Peyer's patch (tissue), 4 donors: ENCODE measurements at regions not wholly inside any gene's neighbourhood (a gene's known extent, or its start where the extent isn't known, plus 50 kb on each side); places are given as distances from the start of the nearest gene placed in this dataset.

Source experiments
- DNase-seq, 3 donors: peaks; one replicate each; pipeline ENCODE4 v3.0.0-alpha.2; 2017 to 2019
- H3K27ac ChIP-seq, 4 donors: fragments of 200-600 bp; sonication (generic); one replicate each; pipeline ENCODE4 v1.5.1; 2016 to 2019
- H3K27me3 ChIP-seq, 2 donors: fragments of 200-600 bp; sonication (generic); one replicate each; pipeline ENCODE4 v1.5.1; 2019
- H3K36me3 ChIP-seq, 3 donors: fragments of 200-600 bp; sonication (generic); one replicate each; pipeline ENCODE4 v1.5.1; 2016 to 2019
- H3K4me1 ChIP-seq, 4 donors: fragments of 200-600 bp; sonication (generic); one replicate each; pipeline ENCODE4 v1.5.1; 2016 to 2019
- H3K4me3 ChIP-seq, 4 donors: fragments of 200-600 bp; sonication (generic); 1 replicate in 3 of 4; 2 replicates in 1 of 4; pipeline ENCODE4 v1.5.1; 2016 to 2019; ENCODE audit warnings: mild to moderate bottlenecking in 1 of 4
- H3K9me3 ChIP-seq, 4 donors: fragments of 200-600 bp; sonication (generic); one replicate each; pipeline ENCODE4 v1.5.1; 2016 to 2019; ENCODE audit warnings: mild to moderate bottlenecking in 1 of 4
- POLR2A ChIP-seq, 2 donors: fragments of 450-650 bp; IDR thresholded peaks; one replicate each; pipeline ENCODE4 v1.5.1; 2017; ENCODE audit warnings: antibody characterized with exemption in 2 of 2, mild to moderate bottlenecking in 2 of 2, moderate library complexity in 2 of 2
- TF ChIP-seq, protein P1 (sequence below), 6 experiments: fragments of 450-650 bp in 4 of 6; fragments of 200-600 bp in 2 of 6; sonication (generic) in 1 of 6; IDR thresholded peaks; one replicate each; pipeline ENCODE4 v1.5.1; 2017 to 2019; ENCODE audit warnings: antibody characterized with exemption in 6 of 6, mild to moderate bottlenecking in 3 of 6, moderate library complexity in 1 of 6

DNA sequence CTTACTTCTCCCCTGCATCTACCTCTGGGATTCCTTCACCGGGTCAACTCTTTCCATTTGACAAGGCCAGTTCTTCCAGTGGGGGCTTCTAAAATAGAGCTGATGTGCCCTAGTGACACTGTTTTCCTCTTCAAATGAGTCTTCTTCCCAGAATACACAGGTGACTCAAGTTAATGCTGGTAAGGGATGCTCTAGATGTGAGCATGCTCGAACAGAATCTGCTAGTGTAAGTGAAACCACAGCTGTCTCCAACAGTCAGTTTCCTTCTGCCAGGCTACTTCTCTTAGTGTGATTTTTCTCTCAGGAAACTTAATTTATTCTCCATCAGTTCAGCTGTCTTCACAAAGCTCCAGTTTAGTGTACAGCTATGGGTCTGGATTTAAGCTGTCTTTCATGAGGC lies 194.9 kb upstream of the C1orf87 start:
- no peaks in the 10 kb centered on the region for H3K27me3 ChIP-seq
- TF ChIP-seq POLR2A (IDR thresholded peaks at IDR 0.05), result no peak
- TF ChIP-seq, protein P1, sequence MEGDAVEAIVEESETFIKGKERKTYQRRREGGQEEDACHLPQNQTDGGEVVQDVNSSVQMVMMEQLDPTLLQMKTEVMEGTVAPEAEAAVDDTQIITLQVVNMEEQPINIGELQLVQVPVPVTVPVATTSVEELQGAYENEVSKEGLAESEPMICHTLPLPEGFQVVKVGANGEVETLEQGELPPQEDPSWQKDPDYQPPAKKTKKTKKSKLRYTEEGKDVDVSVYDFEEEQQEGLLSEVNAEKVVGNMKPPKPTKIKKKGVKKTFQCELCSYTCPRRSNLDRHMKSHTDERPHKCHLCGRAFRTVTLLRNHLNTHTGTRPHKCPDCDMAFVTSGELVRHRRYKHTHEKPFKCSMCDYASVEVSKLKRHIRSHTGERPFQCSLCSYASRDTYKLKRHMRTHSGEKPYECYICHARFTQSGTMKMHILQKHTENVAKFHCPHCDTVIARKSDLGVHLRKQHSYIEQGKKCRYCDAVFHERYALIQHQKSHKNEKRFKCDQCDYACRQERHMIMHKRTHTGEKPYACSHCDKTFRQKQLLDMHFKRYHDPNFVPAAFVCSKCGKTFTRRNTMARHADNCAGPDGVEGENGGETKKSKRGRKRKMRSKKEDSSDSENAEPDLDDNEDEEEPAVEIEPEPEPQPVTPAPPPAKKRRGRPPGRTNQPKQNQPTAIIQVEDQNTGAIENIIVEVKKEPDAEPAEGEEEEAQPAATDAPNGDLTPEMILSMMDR (IDR thresholded peaks at IDR 0.05), result no peak
- no peaks in the 10 kb centered on the region for H3K9me3 ChIP-seq
- no peaks in the 10 kb centered on the region for H3K36me3 ChIP-seq
- H3K4me1 ChIP-seq, result no peaks in the 10 kb centered on the region
- no peak overlapping the region for H3K4me3 ChIP-seq
- no peak for DNase-seq
- H3K27ac ChIP-seq, result no peak overlapping the region

DNA sequence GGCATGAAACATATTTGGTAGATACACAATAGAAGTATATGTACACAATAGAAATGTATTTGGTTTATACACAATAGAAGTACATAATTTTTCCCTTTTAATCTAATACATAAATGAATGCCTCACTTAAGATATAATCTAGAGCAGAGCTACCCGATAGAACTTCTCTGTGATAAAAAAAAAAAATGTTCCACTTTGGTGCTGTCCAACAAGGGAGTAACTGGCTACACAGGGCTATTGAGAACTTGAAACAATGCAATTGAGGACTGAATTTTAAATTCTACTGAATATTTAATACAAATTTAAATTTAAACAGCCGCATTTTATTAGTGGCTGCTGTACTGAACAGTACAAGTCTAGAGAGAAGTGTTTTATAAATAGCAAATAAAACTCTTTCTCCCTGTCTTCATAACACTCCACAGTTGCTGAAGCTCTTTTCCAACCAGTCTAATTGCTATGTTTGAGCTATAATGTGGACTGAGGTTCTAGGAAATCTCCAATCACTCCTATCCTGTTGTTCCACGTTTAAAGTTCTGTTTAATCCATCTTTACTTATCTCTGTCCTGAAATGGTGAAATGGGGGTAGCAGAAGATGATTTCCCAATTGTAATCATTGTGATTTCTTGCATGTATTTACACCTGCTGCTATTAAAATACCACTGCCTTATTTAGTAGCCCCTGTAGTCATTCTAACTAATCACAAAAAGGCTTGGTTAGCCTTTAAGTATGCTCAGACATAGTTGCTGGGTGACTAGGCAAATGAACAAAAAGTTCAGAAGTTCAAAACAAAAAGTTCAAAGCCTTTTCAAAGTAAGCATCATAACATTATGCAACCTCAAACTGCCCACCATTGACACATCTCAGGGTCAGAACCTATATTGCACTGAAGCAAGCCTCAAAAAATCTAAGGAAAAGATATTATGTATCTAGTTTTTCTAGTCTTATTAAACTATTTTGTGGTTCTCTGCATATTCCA lies 192.3 kb upstream of the C1orf87 start:
- no peak for DNase-seq
- Histone ChIP-seq H3K27ac (no peak overlapping the region), H3K27me3 (no peaks in the 10 kb centered on the region), H3K4me3 (no peak overlapping the region), H3K36me3 (no peaks in the 10 kb centered on the region), H3K4me1 (no peaks in the 10 kb centered on the region), H3K9me3 (no peaks in the 10 kb centered on the region)
- TF ChIP-seq, protein P1 (IDR thresholded peaks at IDR 0.05), result no peak
- TF ChIP-seq POLR2A (IDR thresholded peaks at IDR 0.05), result no peak

DNA sequence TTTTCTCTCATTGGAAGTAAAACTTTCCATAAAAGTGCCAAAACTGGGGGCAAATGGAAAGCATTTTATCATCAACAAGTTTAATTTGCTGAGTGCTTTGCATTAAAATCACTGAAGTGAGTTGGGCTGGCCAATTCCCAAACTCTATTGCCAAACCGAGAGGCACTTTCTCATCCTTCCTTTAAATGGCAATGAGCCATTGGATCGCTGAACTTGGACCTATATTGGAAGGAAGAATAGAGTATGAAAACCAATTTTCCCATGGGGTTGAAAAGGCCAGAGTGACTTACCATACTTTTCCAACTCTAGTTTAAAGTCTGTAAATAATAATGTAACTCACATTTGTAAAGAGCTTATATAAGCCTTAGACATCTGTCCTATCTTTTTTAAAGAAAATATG lies 189.1 kb upstream of the C1orf87 start:
- H3K27ac ChIP-seq, result no peak overlapping the region
- H3K9me3 ChIP-seq, result no peaks in the 10 kb centered on the region
- H3K4me3 ChIP-seq, result no peak overlapping the region
- H3K27me3 ChIP-seq, result no peaks in the 10 kb centered on the region
- DNase-seq, result no peak
- H3K4me1 ChIP-seq, result no peaks in the 10 kb centered on the region
- H3K36me3 ChIP-seq, result no peaks in the 10 kb centered on the region
- TF ChIP-seq, protein P1 (IDR thresholded peaks at IDR 0.05), result no peak
- TF ChIP-seq POLR2A (IDR thresholded peaks at IDR 0.05), result no peak

DNA sequence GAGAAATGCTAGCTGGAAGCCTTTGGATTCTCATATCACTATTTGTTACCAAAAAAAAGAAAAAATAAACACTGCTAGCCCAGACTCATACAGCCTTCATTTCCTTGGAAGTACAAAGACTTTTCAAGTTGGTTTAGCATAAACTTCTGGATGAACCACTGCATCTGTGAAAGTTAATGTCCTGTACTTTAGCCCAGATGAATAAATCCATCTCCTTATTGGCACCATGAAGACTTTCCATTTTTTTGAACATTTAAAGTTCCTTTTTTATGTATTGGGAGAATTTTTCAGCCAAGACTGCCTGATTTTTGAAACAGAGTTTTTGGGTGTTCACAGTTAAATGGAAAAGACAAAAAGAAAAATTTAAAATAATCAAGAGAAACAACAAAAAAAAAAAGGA lies 184.0 kb upstream of the C1orf87 start:
- Histone ChIP-seq H3K27me3 (no peaks in the 10 kb centered on the region), H3K36me3 (no peaks in the 10 kb centered on the region)
- no peak for DNase-seq

DNA sequence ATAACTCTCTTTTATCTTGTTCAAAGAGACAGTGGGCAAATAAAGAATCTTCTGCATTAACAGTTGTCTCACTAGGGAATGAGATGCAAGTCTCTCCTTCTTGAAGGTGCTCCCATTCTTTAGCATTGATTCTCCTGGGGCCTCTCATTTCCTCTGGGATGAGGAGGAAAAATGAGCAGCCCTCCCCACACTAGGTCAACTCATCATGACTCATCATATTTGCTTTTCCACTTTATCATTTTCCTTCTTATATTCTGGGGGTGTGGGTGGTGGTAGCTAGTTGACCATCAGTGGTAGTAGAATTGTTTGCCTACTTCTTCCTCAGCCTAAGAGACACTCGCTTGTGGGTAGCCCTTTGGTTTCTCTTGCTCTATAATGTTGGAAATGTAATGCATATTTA lies 182.0 kb upstream of the C1orf87 start:
- TF ChIP-seq, protein P1 (IDR thresholded peaks at IDR 0.05), result no peak
- no peak for TF ChIP-seq POLR2A (IDR thresholded peaks at IDR 0.05)
- Histone ChIP-seq H3K9me3 (no peaks in the 10 kb centered on the region), H3K27me3 (no peaks in the 10 kb centered on the region), H3K4me3 (no peak overlapping the region), H3K4me1 (no peaks in the 10 kb centered on the region), H3K36me3 (no peaks in the 10 kb centered on the region), H3K27ac (no peak overlapping the region)
- DNase-seq, result no peak

More for the DNA sequence above, 184.0 kb upstream of the C1orf87 start:
- no peak overlapping the region for H3K27ac ChIP-seq
- no peak overlapping the region for H3K4me3 ChIP-seq
- no peaks in the 10 kb centered on the region for H3K9me3 ChIP-seq
- TF ChIP-seq, protein P1 (IDR thresholded peaks at IDR 0.05), result no peak
- no peak for TF ChIP-seq POLR2A (IDR thresholded peaks at IDR 0.05)
- no peaks in the 10 kb centered on the region for H3K4me1 ChIP-seq
